GM10266 (cell line): ENCODE measurements at regions not wholly inside any gene's neighbourhood (a gene's known extent, or its start where the extent isn't known, plus 50 kb on each side); places are given as distances from the start of the nearest gene placed in this dataset.

Experiments
- DNase-seq: peaks from one replicate; pipeline ENCODE4 v3.0.0; 2012; ENCODE audit errors: extremely low spot score
- TF ChIP-seq, protein P1 (sequence below): IDR thresholded peaks from 2 replicates; pipeline ENCODE4 v1.5.1; 2012; ENCODE audit warnings: mild to moderate bottlenecking, low read depth; ENCODE audit not compliant: control insufficient read depth, insufficient read depth; ENCODE audit errors: missing control alignments

DNA sequence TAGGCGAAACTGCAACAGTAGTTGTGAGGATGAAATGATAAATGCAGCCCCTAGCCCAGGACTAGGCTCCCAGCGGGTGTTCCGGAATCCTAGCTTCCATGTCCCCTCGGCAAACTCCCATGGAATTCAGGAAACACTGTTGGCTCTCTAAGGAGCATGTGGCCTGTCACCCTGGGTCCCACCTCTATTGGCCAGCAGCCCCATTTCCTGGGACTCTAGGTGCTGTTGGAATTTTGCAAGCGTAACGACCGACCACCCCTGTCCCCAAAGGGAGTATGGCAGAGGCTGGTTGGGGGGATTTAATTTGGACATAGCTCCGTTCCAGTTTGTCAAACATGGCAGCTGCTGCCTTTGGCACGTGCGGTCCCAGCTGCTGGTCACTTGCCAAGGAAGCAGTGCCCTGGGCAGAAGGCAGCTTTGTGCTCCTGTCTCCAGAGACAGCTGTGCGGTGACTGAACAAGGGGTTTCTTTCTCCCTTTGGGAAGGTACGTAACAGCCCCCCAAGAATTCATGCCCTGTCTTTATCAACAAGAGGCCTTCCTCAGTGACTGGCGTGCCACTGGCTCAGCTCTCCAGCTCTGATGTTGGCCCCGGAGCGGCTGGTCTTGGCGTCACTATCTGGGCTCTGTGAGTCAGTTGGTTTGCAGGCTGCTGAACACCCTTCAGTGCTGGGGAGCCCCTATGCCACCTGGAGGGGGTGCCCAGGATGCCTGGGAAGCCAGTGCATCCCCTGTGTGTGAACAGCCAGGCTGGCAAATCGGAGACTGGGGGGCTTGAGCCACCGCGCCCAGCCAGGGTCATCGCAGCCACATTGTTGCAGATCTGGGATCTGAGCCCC, 235.2 kb upstream of the TNRC6C start:
- DNase-seq: no peak
- TF ChIP-seq, protein P1, sequence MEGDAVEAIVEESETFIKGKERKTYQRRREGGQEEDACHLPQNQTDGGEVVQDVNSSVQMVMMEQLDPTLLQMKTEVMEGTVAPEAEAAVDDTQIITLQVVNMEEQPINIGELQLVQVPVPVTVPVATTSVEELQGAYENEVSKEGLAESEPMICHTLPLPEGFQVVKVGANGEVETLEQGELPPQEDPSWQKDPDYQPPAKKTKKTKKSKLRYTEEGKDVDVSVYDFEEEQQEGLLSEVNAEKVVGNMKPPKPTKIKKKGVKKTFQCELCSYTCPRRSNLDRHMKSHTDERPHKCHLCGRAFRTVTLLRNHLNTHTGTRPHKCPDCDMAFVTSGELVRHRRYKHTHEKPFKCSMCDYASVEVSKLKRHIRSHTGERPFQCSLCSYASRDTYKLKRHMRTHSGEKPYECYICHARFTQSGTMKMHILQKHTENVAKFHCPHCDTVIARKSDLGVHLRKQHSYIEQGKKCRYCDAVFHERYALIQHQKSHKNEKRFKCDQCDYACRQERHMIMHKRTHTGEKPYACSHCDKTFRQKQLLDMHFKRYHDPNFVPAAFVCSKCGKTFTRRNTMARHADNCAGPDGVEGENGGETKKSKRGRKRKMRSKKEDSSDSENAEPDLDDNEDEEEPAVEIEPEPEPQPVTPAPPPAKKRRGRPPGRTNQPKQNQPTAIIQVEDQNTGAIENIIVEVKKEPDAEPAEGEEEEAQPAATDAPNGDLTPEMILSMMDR: no peak

DNA sequence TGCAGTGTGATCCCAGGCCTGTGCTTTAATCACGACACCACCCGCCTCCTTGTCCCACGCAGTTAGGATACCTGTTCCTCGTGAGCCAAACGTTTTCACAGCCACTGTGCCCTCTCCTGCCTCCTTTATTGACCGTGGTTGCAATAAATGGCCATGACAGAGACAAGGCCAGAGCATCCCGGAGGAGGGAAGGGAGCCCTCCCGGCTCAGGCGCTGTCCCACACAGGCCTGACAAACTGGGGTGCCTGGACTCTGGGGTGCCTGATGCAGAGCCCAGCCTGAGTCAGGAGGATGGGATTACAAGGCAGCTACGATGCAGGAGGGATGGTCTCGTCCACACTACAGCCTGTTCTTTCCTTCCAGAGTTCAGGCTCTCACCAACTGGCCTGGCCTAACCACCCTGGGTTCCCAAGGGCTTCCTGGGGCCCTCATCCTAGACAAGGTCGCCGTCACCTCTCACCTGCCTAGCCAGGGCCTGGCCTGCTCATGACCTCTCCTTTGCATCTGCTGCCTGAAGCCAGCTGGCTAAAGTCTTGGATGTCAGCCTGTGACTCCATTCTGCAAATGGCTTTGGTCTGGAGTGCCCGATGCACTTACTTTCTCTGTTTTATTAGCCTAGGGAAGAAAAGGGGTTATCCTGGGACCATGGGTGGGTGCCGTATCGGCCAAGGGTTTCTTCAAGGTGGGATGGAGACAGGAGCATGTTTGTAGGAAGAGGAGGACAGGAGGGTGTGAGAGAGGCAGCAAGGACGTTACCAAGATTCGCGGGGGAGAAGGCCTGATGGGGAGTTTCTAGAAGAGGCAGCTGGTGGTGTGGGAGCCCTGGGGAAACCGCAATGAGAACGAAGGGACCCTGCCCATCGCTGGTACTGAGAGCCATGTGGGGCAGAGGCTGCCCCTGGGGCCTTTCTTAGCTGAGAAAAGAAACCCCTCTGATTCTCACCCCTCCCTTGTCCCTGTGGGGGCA, 234.3 kb upstream of the TNRC6C start:
- no peak for DNase-seq
- TF ChIP-seq, protein P1: no peak

DNA sequence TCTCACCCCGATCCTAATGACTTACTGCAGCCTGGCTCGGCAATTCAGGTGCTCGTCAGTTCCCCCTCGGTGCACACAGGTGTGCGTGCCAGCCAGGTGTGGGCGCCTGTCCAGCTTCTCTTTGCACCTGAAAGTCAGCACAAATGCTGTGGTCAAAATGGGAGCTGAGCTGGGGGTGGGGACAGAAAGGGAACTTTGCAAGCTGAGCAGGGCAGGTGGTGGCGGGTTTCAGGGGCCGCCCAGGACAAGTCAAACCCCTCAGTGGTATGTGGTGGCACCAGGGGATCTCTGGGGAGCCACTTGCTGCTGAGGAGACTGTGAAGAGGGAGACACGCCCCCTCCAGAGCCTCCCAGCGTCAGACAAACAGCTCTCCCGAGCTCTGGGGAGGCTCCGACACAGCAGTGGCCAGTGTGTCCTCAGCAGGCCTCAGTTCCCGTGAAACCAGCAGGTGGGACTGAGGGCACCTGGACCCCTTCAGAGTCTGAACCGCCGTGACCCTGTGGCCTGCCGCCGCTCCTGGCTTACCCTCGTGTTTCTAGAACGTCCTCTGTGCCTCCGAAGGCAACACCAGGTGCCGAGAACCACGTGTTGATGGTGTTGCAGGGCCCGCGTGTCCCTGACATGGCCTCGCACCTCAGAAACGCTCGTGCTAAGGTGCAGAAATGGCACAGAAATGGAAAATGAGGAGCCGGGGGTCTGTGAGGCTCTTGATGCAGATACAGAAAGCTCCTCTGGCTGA, 233.5 kb upstream of the TNRC6C start:
- TF ChIP-seq, protein P1: no peak
- no peak for DNase-seq

DNA sequence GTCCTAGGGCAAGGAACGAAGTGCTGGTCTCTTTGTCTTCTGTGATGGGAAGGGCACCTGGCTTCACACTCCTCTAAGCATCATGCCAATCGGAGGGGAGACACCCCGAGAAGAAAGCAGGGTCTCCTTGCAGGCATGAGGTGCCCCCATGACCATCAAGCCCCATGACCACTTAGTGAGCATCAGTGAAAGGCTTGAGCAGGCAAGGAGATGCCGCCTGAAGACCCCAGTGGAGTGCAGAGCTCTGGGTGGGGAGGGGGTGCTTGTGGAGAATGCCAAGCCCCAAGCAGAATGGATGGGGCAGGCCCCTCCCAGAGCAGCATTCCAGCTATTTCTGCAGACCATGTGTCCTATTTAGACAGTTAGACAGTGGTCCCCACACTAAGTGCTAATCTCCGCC, 232.7 kb upstream of the TNRC6C start:
- TF ChIP-seq, protein P1: no peak
- no peak for DNase-seq

DNA sequence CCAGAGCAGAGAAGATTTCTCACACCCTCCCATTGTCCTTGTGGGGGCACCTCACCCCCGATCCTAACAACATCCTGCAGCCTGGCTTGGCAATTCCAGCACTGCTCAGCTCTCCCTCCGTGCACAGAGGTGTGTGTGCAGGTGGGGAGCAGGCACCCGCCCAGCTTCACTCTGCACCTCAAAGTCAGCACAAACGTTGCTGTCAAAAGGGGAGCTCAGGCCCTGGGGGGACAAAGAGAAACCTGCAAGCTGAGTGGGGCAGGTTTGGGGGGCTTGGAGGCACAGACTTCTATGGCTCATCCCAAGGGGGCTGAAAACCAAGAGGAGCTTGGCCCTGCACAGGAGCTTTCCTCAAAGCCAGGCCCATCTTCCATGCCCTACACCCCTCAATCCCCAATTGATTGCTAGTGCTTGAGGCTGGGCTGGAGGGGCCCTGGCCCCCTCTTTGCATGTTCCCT, 231.9 kb upstream of the TNRC6C start:
- no peak for DNase-seq
- TF ChIP-seq, protein P1: no peak

DNA sequence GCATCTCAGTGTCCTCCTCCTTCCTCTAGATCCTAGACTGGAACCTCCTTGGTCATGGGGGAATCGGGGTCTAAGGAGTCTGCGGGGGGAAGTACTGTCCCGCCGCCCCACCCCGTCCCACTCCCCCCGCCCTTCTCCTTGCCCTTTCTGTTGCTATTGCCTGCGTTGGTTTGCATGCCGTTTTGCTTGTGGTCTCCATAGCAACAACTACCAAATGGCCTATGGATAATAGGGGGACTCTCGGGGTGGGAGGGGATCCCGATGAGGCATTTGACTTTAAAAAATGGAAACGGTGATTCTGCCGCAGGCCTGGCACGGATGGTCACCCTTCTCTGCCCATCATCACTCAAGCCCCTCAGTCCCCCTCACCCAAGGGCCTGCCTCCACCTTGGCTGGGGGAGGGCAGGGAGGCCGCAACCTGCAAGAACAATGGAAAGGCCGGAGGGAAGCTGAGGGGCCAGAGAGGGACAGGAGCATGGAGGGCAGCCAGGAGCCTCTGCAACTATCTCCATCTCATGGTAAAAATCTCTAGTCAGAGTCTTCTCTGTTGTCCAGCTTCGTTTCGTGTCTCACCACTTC, 231.4 kb upstream of the TNRC6C start:
- TF ChIP-seq, protein P1: no peak
- no peak for DNase-seq
